OCI-LY3 (cell line): ENCODE measurements at regions not wholly inside any gene's neighbourhood (a gene's known extent, or its start where the extent isn't known, plus 50 kb on each side); places are given as distances from the start of the nearest gene placed in this dataset.

Source experiments
- H2AFZ ChIP-seq: fragments of 200-600, 300-600 bp; shearing (Covaris generic); 2 replicates; pipeline ENCODE4 v1.6.0; 2014; ENCODE audit warnings: antibody characterized with exemption, low read depth, low read length
- H3K27ac ChIP-seq: fragments of 200-600, 300-600 bp; sonication (generic); 2 replicates; pipeline ENCODE4 v1.5.1; 2014; ENCODE audit warnings: mild to moderate bottlenecking, low read length, moderate library complexity, mixed read lengths
- H3K27me3 ChIP-seq: fragments of 200-600, 300-600 bp; sonication (generic); 2 replicates; pipeline ENCODE4 v1.6.1; 2014; ENCODE audit warnings: low read depth, low read length, mixed read lengths
- H3K36me3 ChIP-seq: fragments of 200-600, 300-600 bp; sonication (generic); replicated peaks from 2 replicates; pipeline ENCODE3; 2014; ENCODE audit warnings: low read depth, low read length, mixed read lengths
- H3K4me1 ChIP-seq: fragments of 300-600, 200-600 bp; sonication (generic); 2 replicates; pipeline ENCODE4 v1.6.1; 2014; ENCODE audit warnings: low read length, mixed read lengths
- H3K4me2 ChIP-seq: fragments of 200-600, 300-600 bp; sonication (generic); 2 replicates; pipeline ENCODE4 v1.6.1; 2014; ENCODE audit warnings: low read length, mixed read lengths
- H3K4me3 ChIP-seq: fragments of 300-600, 200-600 bp; sonication (generic); 2 replicates; pipeline ENCODE4 v1.5.1; 2014; ENCODE audit warnings: antibody characterized with exemption, mild to moderate bottlenecking, low read length, moderate library complexity
- H3K79me2 ChIP-seq: fragments of 300-600, 200-600 bp; shearing (Covaris generic); 2 replicates; pipeline ENCODE4 v1.6.1; 2014; ENCODE audit warnings: mild to moderate bottlenecking, low read length, mixed read lengths
- H3K9ac ChIP-seq: fragments of 300-600, 200-600 bp; shearing (Covaris generic); 2 replicates; pipeline ENCODE4 v1.6.0; 2014; ENCODE audit warnings: mild to moderate bottlenecking, low read length, moderate library complexity
- H3K9me3 ChIP-seq: fragments of 200-600, 300-600 bp; shearing (Covaris generic); 2 replicates; pipeline ENCODE4 v1.6.1; 2014; ENCODE audit warnings: low read length, mixed read lengths; ENCODE audit not compliant: insufficient read depth
- H4K20me1 ChIP-seq: fragments of 200-600, 300-600 bp; sonication (generic); 2 replicates; pipeline ENCODE4 v1.6.1; 2016; ENCODE audit warnings: low read length, mixed read lengths; ENCODE audit not compliant: insufficient read depth
- EZH2phosphoT487 ChIP-seq: fragments of 200-600 bp; shearing (Covaris generic); IDR thresholded peaks from 2 replicates; pipeline ENCODE4 v1.6.1; 2018; ENCODE audit warnings: antibody characterized with exemption, mixed run types, low read depth
- TF ChIP-seq, protein P1 (sequence below): fragments of 200-600, 300-600 bp; sonication (generic); IDR thresholded peaks from 2 replicates; pipeline ENCODE4 v1.5.1; 2014; ENCODE audit warnings: antibody characterized with exemption, low read length, low read depth

DNA sequence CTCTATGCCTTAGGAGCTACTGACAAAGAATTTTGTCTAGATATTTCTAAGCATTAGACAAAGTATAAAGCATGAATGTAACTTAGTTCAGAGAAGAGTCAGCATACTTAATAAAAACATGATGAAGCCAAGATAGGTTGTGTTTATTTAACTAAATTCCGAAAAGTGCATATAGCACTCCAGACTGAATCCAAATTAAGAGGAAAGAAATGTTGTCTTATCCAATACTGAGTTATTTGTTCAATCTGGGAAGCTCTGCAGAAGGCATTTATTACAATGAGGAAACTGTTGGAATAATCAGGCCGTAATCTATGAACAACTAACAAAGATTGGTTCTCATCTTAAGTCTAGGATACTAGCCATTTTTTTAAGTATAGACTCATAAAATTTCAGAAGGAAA is 100.2 kb downstream of the TNFSF18 start:
- Histone ChIP-seq H2AFZ (no peak overlapping the region), H3K79me2 (no peaks in the 10 kb centered on the region), H3K9ac (no peak overlapping the region), H3K9me3 (no peaks in the 10 kb centered on the region), H4K20me1 (no peaks in the 10 kb centered on the region), H3K27ac (no peak overlapping the region), H3K4me2 (no peak overlapping the region), H3K27me3 (no peaks in the 10 kb centered on the region), H3K4me3 (no peak overlapping the region), H3K36me3 (no peaks in the 10 kb centered on the region), H3K4me1 (peaks cover 25% of the 10 kb centered on the region)
- TF ChIP-seq EZH2phosphoT487 = no peak
- TF ChIP-seq, protein P1, sequence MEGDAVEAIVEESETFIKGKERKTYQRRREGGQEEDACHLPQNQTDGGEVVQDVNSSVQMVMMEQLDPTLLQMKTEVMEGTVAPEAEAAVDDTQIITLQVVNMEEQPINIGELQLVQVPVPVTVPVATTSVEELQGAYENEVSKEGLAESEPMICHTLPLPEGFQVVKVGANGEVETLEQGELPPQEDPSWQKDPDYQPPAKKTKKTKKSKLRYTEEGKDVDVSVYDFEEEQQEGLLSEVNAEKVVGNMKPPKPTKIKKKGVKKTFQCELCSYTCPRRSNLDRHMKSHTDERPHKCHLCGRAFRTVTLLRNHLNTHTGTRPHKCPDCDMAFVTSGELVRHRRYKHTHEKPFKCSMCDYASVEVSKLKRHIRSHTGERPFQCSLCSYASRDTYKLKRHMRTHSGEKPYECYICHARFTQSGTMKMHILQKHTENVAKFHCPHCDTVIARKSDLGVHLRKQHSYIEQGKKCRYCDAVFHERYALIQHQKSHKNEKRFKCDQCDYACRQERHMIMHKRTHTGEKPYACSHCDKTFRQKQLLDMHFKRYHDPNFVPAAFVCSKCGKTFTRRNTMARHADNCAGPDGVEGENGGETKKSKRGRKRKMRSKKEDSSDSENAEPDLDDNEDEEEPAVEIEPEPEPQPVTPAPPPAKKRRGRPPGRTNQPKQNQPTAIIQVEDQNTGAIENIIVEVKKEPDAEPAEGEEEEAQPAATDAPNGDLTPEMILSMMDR = no peak

DNA sequence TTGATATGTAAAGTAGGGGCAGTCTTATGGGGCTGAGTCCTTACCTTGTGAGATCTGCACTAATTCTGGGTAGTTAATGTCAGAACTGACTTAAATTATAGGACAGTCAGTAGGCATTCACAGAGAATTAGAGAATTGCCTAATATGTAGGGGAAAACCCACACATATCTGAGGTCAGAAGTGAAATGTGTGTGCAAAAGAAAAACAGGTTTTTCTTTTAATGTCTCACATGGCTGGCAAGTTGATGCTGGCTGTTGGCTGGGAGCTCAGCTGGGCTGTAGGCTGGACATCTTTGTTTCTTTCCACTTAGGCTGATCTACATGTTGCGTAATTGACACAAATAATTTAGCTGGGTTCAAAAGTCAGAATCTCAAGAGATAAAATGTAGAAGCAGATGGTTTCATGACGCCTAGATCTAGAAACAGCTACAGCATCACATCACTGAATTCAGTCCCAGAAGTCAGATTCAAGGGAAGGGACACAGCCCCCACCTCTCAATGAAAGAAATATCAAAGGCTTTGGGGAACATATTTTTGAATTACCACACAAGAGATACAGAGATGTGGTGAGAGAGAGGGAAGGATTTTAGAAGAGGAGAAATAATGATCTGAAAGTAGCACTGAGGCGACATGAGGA is 98.9 kb downstream of the TNFSF18 start:
- no peaks in the 10 kb centered on the region for H3K79me2 ChIP-seq
- H3K9me3 ChIP-seq = no peaks in the 10 kb centered on the region
- no peaks in the 10 kb centered on the region for H3K27me3 ChIP-seq
- no peaks in the 10 kb centered on the region for H3K36me3 ChIP-seq
- H3K4me2 ChIP-seq = peak overlapping the region; percentile 55
- peak overlapping the region; percentile 16 for H3K4me3 ChIP-seq
- 0 out of 2 replicates have a peak overlapping the region, but pooled peaks have one; percentile 16 for H2AFZ ChIP-seq
- H3K27ac ChIP-seq = no peak overlapping the region
- H4K20me1 ChIP-seq = no peaks in the 10 kb centered on the region
- H3K9ac ChIP-seq = no peak overlapping the region; the same call in 1 of the 2 replicates
- TF ChIP-seq EZH2phosphoT487 = no peak
- TF ChIP-seq, protein P1 = no peak
- H3K4me1 ChIP-seq = peaks cover 25% of the 10 kb centered on the region

DNA sequence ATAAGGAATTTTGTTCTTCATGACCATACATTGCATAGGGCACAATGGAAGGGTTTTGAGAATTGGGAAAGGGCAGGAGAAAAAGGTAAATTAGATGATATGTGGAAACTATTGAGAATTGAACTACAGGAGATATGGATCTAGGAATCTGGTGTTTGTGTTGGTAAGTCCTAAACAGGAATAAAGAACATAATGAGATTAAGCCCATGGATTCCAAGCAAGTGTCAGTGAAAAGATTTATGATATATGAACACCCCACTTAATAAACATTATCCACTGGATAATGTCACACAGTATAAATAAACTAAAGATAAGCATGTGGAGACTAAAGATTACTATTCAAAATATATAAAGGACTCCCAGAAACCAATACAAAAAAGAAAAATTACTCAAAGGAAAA is 98.2 kb downstream of the TNFSF18 start:
- Histone ChIP-seq H3K27ac (no peak overlapping the region), H3K4me1 (peaks cover 19% of the 10 kb centered on the region)
- TF ChIP-seq, protein P1 = no peak
- no peak for TF ChIP-seq EZH2phosphoT487

DNA sequence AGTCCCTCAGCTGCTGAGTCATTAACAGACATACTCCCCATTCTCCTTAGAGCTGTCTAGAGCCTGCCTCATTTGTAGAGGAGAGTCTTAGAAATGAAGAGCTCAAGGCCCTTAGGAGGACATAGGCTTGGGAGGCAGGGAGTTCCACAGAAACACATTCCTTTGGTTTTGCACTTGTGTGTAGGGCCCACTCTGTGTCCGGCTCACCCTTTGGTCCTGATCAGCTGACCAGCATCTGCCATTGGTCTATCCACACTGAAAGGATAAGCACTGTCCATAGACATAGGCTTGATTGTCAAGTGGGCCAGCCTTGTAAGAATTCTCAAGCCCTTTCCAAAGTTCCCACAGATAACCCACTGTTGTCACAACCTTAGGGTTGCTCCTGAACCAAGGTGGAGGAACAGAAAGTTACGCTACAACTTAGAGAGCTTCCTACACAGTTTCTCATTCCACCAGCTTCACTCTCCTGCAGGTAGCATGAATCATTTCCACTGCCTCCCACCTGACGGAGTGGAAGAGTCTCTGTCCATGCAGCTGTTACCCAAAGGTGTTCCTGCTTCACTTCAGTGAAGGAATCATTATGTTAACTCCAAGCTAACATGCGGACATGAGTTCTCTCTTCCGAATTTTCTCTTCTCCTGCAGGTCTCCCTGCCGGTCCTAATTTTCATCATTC is 96.1 kb downstream of the TNFSF18 start:
- H3K9me3 ChIP-seq = no peaks in the 10 kb centered on the region
- H4K20me1 ChIP-seq = no peaks in the 10 kb centered on the region
- peaks cover 22% of the 10 kb centered on the region for H3K4me1 ChIP-seq
- no peak overlapping the region for H3K4me2 ChIP-seq
- no peaks in the 10 kb centered on the region for H3K36me3 ChIP-seq
- no peaks in the 10 kb centered on the region for H3K27me3 ChIP-seq
- H3K9ac ChIP-seq = no peak overlapping the region
- no peak overlapping the region for H2AFZ ChIP-seq
- TF ChIP-seq, protein P1 = no peak
- TF ChIP-seq EZH2phosphoT487 = no peak
- no peak overlapping the region for H3K4me3 ChIP-seq
- H3K79me2 ChIP-seq = no peaks in the 10 kb centered on the region
- H3K27ac ChIP-seq = no peak overlapping the region

More for the DNA sequence above, 98.2 kb downstream of the TNFSF18 start:
- no peaks in the 10 kb centered on the region for H3K36me3 ChIP-seq
- no peak overlapping the region for H2AFZ ChIP-seq
- no peak overlapping the region for H3K4me3 ChIP-seq
- peak overlapping the region; percentile 55; the same call in 1 of the 2 replicates for H3K4me2 ChIP-seq
- H3K27me3 ChIP-seq = no peaks in the 10 kb centered on the region
- no peaks in the 10 kb centered on the region for H3K9me3 ChIP-seq
- H4K20me1 ChIP-seq = no peaks in the 10 kb centered on the region
- no peak overlapping the region for H3K9ac ChIP-seq
- no peaks in the 10 kb centered on the region for H3K79me2 ChIP-seq
